Fibroblast of lung (primary cell): ENCODE measurements at regions not wholly inside any gene's neighbourhood (a gene's known extent, or its start where the extent isn't known, plus 50 kb on each side); places are given as distances from the start of the nearest gene placed in this dataset.

Source experiments
- DNase-seq, 2 donors: peaks; one replicate each; pipeline versions ENCODE4 v3.0.0 to v3.0.0-alpha.2; 2010; ENCODE audit warnings: low read depth in 2 of 2
- H2AFZ ChIP-seq: 2 replicates; pipeline ENCODE4 v1.5.1; 2012; ENCODE audit warnings: low read length, control low read depth, inconsistent platforms
- H3K27ac ChIP-seq: 2 replicates; pipeline ENCODE4 v1.5.1; 2011; ENCODE audit warnings: low read length, control low read depth; ENCODE audit not compliant: insufficient read depth
- H3K27me3 ChIP-seq: 2 replicates; pipeline ENCODE4 v1.5.1; 2011; ENCODE audit warnings: mild to moderate bottlenecking, low read length; ENCODE audit not compliant: control insufficient read depth, insufficient read depth
- H3K36me3 ChIP-seq: 2 replicates; pipeline ENCODE4 v1.5.1; 2011; ENCODE audit warnings: low read length; ENCODE audit not compliant: control insufficient read depth, insufficient read depth
- H3K4me1 ChIP-seq: 2 replicates; pipeline ENCODE4 v1.5.1; 2011; ENCODE audit warnings: low read length; ENCODE audit not compliant: control insufficient read depth, insufficient read depth; ENCODE audit errors: extremely low read depth
- H3K4me2 ChIP-seq: 2 replicates; pipeline ENCODE4 v1.5.1; 2011; ENCODE audit warnings: low read length, control low read depth; ENCODE audit not compliant: insufficient read depth; ENCODE audit errors: extremely low read depth
- H3K4me3 ChIP-seq, 4 experiments: fragments of 200-600 bp in 1 of 4; sonication (generic) in 1 of 4; replicated peaks in 1 of 4; 2 replicates each; pipeline ENCODE4 v1.5.1; 2011 to 2016; ENCODE audit warnings: low read length in 4 of 4, low read depth in 3 of 4, mild to moderate bottlenecking in 3 of 4, control low read depth in 2 of 4, inconsistent platforms in 1 of 4, mixed read lengths in 1 of 4; ENCODE audit not compliant: insufficient read depth in 1 of 4; ENCODE audit errors: control extremely low read depth in 1 of 4
- H3K79me2 ChIP-seq: 2 replicates; pipeline ENCODE4 v1.5.1; 2012; ENCODE audit warnings: mild to moderate bottlenecking, low read length, inconsistent platforms; ENCODE audit not compliant: control insufficient read depth, insufficient read depth
- H3K9ac ChIP-seq: 2 replicates; pipeline ENCODE4 v1.5.1; 2011; ENCODE audit warnings: mild to moderate bottlenecking, low read length, control low read depth; ENCODE audit not compliant: insufficient read depth
- H3K9me3 ChIP-seq: 2 replicates; pipeline ENCODE4 v1.5.1; 2012; ENCODE audit warnings: low read depth, low read length; ENCODE audit not compliant: control insufficient read depth, insufficient read depth
- H4K20me1 ChIP-seq: 2 replicates; pipeline ENCODE4 v1.5.1; 2011; ENCODE audit warnings: low read length; ENCODE audit not compliant: control insufficient read depth, insufficient read depth; ENCODE audit errors: extremely low read depth
- EZH2 ChIP-seq: IDR thresholded peaks from 2 replicates; pipeline ENCODE4 v1.5.1; 2012; ENCODE audit warnings: low read length, control low read depth, mild to moderate bottlenecking; ENCODE audit errors: missing control alignments
- TF ChIP-seq, protein P1 (sequence below), 2 donors: IDR thresholded peaks in 1 of 2; conservative IDR thresholded peaks in 1 of 2; 1 replicate in 1 of 2; 2 replicates in 1 of 2; pipeline ENCODE4 v1.5.1; 2011 to 2012; ENCODE audit warnings: low read length in 2 of 2, control low read depth in 1 of 2, inconsistent platforms in 1 of 2, low read depth in 1 of 2, mild to moderate bottlenecking in 1 of 2

DNA sequence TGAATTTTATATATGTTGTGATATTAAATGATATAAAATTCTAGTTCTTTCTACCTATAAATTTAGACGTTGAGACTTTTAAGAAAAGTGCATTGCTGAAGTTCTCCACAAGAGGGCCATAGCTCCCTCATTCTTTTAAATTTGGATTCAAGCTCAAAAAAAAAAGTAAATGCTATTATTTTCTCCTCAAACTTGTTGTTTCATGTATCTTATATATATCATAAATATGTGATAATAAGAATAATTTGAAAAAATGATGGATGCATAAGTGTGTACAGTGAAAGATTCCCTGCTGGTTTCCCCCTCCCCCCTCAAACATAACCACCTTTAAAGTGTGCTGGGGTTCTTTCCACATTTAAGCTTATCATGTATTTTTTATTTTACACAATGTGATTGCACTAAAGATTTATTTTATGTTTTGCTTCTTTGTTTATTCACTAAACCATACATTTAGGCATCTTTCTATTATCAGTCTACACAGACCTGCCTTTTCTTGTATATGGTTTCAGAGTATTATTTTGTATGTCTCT, 769.4 kb upstream of the GOLIM4 start:
- peak in 1 of 2 donors; percentile 67 for DNase-seq
- H3K4me3 ChIP-seq = no peak overlapping the region
- H3K27ac ChIP-seq = no peak overlapping the region
- no peak overlapping the region for H3K4me2 ChIP-seq
- H3K79me2 ChIP-seq = no peaks in the 10 kb centered on the region
- no peaks in the 10 kb centered on the region for H3K36me3 ChIP-seq
- TF ChIP-seq, protein P1, sequence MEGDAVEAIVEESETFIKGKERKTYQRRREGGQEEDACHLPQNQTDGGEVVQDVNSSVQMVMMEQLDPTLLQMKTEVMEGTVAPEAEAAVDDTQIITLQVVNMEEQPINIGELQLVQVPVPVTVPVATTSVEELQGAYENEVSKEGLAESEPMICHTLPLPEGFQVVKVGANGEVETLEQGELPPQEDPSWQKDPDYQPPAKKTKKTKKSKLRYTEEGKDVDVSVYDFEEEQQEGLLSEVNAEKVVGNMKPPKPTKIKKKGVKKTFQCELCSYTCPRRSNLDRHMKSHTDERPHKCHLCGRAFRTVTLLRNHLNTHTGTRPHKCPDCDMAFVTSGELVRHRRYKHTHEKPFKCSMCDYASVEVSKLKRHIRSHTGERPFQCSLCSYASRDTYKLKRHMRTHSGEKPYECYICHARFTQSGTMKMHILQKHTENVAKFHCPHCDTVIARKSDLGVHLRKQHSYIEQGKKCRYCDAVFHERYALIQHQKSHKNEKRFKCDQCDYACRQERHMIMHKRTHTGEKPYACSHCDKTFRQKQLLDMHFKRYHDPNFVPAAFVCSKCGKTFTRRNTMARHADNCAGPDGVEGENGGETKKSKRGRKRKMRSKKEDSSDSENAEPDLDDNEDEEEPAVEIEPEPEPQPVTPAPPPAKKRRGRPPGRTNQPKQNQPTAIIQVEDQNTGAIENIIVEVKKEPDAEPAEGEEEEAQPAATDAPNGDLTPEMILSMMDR (conservative IDR thresholded peaks at IDR 0.05 in 1 of 2, IDR thresholded peaks at IDR 0.05 in 1 of 2; ENCODE audit: low read depth in 1 of 2, low read length in 2 of 2) = peak; percentile 73 to 75
- TF ChIP-seq EZH2 = no peak
- no peaks in the 10 kb centered on the region for H4K20me1 ChIP-seq
- no peak overlapping the region for H2AFZ ChIP-seq
- no peaks in the 10 kb centered on the region for H3K9me3 ChIP-seq
- H3K9ac ChIP-seq = no peak overlapping the region
- H3K27me3 ChIP-seq = no peaks in the 10 kb centered on the region
- H3K4me1 ChIP-seq = no peaks in the 10 kb centered on the region

DNA sequence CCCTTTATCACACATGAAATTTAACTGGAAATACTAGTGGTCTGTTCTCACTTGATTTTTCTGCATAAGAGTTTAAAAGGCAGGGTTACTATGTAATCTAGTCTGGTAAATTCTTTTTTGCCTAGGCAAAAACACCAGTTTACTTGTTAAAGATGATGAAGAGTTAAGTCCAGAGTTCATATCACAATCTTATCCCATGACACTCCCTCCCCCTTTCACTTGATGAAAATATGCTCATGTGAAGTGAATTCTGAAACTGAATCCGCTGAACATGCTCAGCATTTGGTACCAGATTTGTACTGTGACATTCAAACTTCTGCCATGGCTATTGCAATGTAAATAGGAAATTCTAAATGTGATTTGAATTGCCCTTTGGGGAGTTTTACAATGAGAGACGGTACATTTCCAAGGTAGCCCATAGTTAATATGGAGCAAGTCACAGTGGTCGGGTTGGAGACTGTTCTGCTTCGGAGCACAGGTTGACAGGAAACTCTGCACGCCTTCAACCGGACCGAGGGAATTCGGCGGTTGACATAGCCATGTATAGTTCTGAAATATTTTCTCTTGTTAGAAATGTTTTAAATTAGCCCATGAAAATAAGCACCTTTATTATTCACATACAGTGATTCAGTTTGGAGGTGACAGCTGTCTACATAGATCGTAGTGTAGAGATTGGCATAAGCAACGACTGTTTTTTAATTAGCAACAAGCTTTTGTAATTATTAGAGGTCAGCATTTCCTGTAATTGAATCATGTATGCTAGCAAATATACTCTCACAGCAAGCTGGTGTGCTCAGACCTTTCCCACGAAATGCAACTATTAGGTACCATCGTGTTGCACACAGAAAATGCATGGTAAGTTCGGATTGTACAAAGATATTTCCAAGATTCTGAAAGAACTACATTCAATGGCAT, 768.6 kb upstream of the GOLIM4 start:
- Histone ChIP-seq H3K4me2 (no peak overlapping the region), H3K4me3 (no peak overlapping the region), H3K4me1 (no peaks in the 10 kb centered on the region), H2AFZ (no peak overlapping the region), H3K27ac (no peak overlapping the region), H3K79me2 (no peaks in the 10 kb centered on the region), H3K9ac (no peak overlapping the region), H3K27me3 (no peaks in the 10 kb centered on the region), H3K36me3 (no peaks in the 10 kb centered on the region), H4K20me1 (no peaks in the 10 kb centered on the region), H3K9me3 (no peaks in the 10 kb centered on the region)
- no peak for DNase-seq
- TF ChIP-seq EZH2 = no peak
- TF ChIP-seq, protein P1 (conservative IDR thresholded peaks at IDR 0.05 in 1 of 2, IDR thresholded peaks at IDR 0.05 in 1 of 2; ENCODE audit: low read depth in 1 of 2, low read length in 2 of 2) = no peak

DNA sequence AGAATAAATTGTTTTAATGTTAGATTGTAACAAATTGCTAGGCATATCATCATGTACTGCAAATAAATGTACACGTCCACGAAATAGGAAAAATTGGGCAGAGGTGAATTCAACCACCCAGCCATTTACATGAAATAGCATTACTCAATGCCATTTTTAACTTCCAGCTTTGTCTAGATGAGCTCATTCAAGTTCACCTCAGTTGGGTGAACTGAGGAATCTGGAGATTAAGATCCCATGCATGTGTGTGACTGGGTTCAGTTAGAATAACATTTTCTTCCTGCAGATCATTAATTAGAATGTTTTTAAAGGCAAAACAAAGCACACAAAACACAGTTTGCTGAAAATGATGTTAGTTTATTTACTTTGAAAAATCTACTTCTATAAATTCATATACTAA, 767.8 kb upstream of the GOLIM4 start:
- H3K4me1 ChIP-seq = no peaks in the 10 kb centered on the region
- H2AFZ ChIP-seq = no peak overlapping the region
- no peak overlapping the region for H3K4me2 ChIP-seq
- no peaks in the 10 kb centered on the region for H3K79me2 ChIP-seq
- no peak overlapping the region for H3K9ac ChIP-seq
- no peaks in the 10 kb centered on the region for H4K20me1 ChIP-seq
- H3K4me3 ChIP-seq = no peak overlapping the region
- H3K36me3 ChIP-seq = no peaks in the 10 kb centered on the region
- TF ChIP-seq EZH2 = no peak
- TF ChIP-seq, protein P1 (conservative IDR thresholded peaks at IDR 0.05 in 1 of 2, IDR thresholded peaks at IDR 0.05 in 1 of 2; ENCODE audit: low read depth in 1 of 2, low read length in 2 of 2) = no peak
- H3K27me3 ChIP-seq = no peaks in the 10 kb centered on the region
- H3K27ac ChIP-seq = no peak overlapping the region
- DNase-seq = peak in 1 of 2 donors; percentile 36
- no peaks in the 10 kb centered on the region for H3K9me3 ChIP-seq
